ENCODE measurements at regions not wholly inside any gene's neighbourhood (a gene's known extent, or its start where the extent isn't known, plus 50 kb on each side); places are given as distances from the start of the nearest gene placed in this dataset.
"Not testable (repeated sequence)": the region's sequence is repeated elsewhere in the genome, so short reads cannot be mapped to it uniquely, and the experiment has no call there.

DNA sequence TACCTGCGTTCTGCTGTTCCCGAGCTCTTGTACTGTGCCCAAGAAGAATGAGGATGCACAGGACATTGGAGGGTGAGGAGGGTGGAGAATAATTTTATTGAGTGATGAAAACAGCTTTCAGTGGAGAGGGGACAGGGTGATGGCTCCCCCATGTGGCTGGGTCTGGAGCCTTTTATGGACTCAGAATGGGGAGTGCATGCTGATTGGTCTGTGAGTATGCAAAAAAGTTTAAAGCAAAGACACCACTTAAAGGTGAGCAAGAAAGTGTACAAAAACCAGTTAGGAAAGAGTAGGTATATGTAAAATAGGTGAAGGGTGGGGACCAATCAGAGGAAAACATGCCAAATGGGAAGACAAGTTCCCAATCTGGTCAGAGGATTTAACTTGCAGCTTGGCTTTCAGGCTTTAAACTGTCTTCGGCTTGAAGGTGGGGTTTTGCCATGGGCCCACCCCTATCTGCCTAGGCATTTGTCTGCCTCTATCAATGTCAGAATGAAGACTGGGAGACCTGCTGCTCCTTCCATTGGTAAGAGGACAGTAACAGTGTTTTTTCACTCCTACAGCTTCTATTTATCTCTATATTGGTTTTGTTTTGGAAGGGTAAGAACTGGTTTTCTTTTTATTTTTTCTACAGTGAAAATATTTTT lies 118.0 kb upstream of the RAI14 start:
- DNase-seq = no peak

- DNase-seq = no peak
Measured at GRCh38 chr5:34539183-34539582, 116.9 kb upstream of the RAI14 start.

DNA sequence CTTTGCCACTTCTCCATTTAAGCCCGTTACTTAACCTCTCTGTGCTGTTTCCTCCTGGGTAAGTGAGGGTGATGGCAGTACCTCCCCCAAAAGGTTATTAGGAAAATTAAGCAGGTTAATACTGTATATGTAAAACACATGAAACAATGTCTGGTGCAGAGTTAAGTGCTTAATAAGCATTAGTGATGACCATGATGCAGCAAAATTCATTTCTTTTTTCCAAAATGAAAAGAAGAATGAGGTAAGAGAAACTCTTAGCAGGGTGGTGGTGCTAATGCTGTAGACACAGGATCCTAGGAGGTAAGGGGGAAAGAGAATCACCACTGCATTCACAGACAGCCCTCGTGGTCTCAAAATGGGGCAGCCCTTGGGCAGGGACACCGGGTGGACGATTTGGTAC lies 115.1 kb upstream of the RAI14 start:
- no peak for DNase-seq

DNA sequence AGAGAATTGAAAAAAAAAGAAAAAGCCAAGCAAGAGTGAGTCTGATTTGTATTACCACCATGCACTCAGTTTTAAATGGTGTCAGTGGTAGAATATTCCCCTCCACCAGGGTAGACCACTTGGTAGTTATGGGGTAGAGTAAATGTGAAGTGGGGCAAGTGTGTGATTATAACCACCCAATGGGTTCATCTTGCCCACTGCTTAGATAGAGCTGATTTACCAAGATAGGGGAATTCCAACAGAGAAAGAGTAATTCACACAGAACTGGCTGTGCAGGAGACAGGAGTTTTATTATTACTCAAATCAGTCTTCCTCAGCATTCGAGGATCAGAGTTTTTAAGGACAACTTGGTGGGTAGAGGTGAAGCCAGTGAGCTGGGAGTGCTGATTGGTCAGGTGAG lies 113.3 kb upstream of the RAI14 start:
- DNase-seq = no peak

DNA sequence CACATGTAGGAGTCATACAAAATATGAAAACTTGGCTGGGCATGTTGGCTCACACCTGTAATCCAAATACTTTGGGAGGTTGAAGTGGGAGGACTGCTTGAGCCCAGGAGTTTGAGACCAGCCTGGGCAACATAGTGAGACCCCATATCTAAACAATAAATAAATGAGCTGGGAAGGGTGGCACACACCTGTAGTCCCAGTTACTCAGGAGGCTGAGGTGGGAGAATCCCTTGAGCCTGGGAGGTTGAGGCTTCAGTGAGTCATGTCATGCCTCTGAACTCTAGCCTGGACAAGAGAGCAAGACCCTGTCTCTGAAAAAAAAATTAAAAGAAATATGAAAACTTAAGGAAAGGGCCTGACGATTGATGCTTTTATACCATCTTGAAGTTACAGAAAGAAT lies 112.4 kb upstream of the RAI14 start:
- DNase-seq = no peak

DNA sequence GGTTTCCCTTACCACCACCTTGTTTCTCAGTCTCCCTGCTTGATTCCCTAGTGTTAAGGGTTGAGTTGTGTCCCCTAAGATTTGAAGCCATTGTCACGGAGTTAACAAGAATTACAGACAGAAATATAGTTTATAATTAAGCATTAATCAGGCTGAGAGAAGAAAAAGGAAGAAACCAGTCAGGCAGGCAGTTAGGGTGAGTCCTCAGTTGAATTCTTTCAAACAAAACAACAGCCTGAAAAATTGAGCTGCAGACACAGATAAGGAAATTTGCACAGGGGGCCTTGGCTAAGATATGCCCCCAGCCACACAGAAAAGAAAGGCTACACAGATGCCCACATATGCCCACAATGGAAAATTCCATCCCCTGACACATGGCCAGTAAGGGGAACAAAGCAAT lies 111.7 kb upstream of the RAI14 start:
- DNase-seq = no peak

GRCh38 chr5:34545164-34545563 lies 111.0 kb upstream of the RAI14 start:
- DNase-seq = no peak

DNA sequence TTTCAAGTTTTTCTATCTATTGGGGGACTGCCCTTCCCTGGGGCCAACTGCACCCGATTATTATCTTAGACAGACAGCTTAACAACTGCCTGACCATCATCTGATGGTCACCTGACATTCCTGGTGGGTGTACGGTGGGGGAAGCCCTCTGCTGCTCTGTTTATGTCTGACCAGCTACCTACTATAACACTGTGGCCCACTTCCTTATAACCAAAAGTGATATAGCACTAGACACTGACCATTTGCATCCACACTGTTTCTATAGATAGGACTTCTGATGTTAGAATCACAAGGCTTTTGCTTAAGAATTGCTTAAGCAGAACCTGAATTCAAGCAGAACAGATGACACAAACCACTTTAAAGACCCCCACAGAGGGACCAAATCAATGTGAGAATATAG lies 110.5 kb upstream of the RAI14 start:
- no peak for DNase-seq

- DNase-seq = no peak
Measured at GRCh38 chr5:34547300-34548085, 108.6 kb upstream of the RAI14 start.

DNA sequence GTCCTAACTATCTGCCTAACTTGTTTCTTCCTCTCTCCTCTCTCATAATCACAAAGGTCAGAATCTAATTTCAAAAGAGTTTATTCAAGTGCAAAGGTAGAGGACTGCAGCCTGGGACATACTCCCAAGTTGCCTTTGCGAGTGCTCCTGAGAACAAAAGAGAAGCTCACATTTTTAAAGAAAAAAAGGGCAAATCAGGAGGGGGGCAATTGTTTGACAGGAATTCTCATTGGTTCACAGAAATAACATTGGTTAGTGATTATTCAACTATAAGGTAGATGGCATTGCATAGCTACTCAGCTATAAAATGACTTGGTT lies 108.1 kb upstream of the RAI14 start:
- DNase-seq = no peak

DNA sequence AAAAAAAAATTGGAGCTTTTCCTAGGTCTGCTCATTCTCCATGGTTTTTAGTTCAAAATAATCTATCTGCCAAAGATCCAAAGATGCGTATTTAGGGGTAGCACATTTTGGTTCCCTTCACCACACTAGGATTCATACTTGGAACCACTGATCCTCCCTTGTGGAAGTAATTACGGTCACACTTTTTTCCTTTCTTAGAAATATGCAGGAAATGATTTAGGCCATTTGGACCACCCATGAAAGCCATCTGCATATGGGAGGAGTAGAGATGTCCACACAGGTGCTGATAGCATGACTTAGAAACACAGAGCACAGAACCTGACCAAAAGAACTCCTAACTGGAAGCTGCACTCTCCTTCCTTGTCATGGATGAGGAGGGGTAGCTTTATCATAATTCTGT lies 105.9 kb upstream of the RAI14 start:
- DNase-seq = no peak

DNA sequence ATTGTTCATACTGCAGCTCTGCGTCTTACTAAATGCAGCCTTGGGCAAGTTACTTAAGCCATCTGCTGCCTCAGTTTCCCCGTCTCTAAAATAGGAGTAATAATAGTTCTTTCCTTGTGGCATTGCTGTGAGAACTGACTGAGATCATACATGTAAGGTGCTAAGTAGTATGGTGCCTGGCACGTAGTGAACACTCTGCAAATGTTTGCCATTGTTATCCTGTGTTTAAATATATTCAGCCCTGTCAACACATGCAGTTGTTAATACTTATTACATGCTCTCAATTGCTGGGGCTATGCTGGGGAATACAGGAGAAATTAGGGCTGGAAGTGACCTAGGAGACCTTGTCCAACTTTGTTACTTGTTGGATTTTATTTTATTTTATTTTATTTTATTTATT lies 105.2 kb upstream of the RAI14 start:
- no peak for DNase-seq

GRCh38 chr5:34551911-34552433 lies 104.2 kb upstream of the RAI14 start:
- DNase-seq = no peak

DNA sequence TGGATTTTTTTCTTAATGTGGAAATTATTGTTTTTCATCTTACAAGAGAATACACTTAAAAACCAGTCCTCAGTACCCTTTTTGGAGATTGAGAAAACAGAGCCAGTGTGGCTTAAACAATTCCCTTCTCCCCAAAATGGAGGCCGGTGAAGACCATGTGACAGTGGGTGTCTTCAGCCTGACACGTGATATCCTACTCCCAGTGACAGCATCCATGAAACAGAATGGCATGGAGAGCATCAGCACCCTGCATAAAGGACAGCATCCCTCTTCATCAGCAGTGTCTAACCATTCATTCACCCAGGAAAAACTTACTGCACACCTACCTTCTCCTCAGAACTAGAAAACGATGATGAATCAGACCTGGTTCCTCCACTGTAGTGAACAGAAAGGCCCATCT lies 103.4 kb upstream of the RAI14 start:
- DNase-seq = no peak

GRCh38 chr5:34553581-34553980 lies 102.5 kb upstream of the RAI14 start:
- DNase-seq = no peak

DNA sequence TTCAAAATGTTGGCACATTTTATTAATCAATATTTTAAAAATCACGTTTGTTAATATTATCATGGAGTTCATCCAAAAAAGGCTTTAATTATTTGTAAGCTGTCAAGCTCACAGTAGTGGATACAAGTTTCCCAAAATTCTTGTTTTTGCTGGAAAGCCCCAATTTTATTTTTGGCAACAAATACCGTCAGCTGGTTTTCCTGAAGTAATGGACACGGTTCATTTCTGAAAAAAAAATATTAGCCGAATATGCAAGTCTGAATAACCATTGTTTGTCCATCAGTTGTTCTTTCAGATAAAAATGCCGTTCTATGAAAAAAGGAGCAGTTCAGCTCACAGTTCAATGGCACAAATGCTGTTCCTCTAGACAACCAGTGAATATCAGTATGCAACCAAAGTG lies 101.5 kb upstream of the RAI14 start:
- DNase-seq = no peak

GRCh38 chr5:34555699-34556508 lies 100.2 kb upstream of the RAI14 start:
- DNase-seq = no peak

DNA sequence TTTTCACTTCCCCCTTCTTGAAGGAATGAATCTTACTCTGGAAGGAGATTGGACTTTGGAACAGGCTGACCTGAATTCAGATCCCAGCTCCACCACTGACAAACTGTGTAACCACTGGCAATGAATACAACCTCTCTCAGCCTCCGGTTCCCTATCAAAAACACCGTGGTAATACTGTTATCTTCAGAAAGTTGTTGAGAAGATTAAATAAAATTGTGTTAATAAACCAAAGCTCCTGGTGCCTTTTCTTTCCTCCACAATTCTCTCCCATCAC lies 99.7 kb upstream of the RAI14 start:
- no peak for DNase-seq

GRCh38 chr5:34561581-34561980 lies 94.5 kb upstream of the RAI14 start:
- DNase-seq = not testable (repeated sequence)

GRCh38 chr5:34562791-34563190 lies 93.3 kb upstream of the RAI14 start:
- DNase-seq = no peak

GRCh38 chr5:34563269-34563668 lies 92.9 kb upstream of the RAI14 start:
- DNase-seq = no peak

- DNase-seq = no peak
Measured at GRCh38 chr5:34563931-34564709, 92.0 kb upstream of the RAI14 start.

GRCh38 chr5:34564710-34565235 lies 91.4 kb upstream of the RAI14 start:
- no peak for DNase-seq

All from 8988T (cell line).